ENCODE measurements at regions not wholly inside any gene's neighbourhood (a gene's known extent, or its start where the extent isn't known, plus 50 kb on each side); places are given as distances from the start of the nearest gene placed in this dataset.

GRCh38 chr3:56985878-56986277, 74.6 kb upstream of the SPATA12 start:
- Histone ChIP-seq H3K4me1 (ENCODE audit: low read length) (peaks cover 10% of the 10 kb centered on the region), H3K27ac (ENCODE audit: low read length) (no peak overlapping the region), H4K20me1 (ENCODE audit: insufficient read depth, low read length) (no peaks in the 10 kb centered on the region), H3K27me3 (ENCODE audit: low read depth, low read length) (peaks cover 13% of the 10 kb centered on the region), H3K9ac (ENCODE audit: low read length) (no peak overlapping the region), H3K36me3 (replicated peaks; ENCODE audit: low read depth, low read length) (no peaks in the 10 kb centered on the region), H3K9me3 (ENCODE audit: insufficient read depth, low read length) (no peaks in the 10 kb centered on the region), H3K79me2 (ENCODE audit: low read length) (no peaks in the 10 kb centered on the region), H3K4me2 (ENCODE audit: low read length) (no peak overlapping the region), H2AFZ (ENCODE audit: low read depth, low read length) (no peak overlapping the region), H3K4me3 (ENCODE audit: low read length) (no peak overlapping the region)
- TF ChIP-seq EZH2phosphoT487 (IDR thresholded peaks at IDR 0.05; ENCODE audit: low read depth): no peak
- TF ChIP-seq CTCF (IDR thresholded peaks at IDR 0.05; ENCODE audit: low read depth, low read length): no peak

GRCh38 chr3:56985460-56985859, 75.0 kb upstream of the SPATA12 start:
- H3K9me3 ChIP-seq (ENCODE audit: insufficient read depth, low read length): no peaks in the 10 kb centered on the region
- H3K4me3 ChIP-seq (ENCODE audit: low read length): no peak overlapping the region
- no peaks in the 10 kb centered on the region for H3K36me3 ChIP-seq (replicated peaks; ENCODE audit: low read depth, low read length)
- TF ChIP-seq CTCF (IDR thresholded peaks at IDR 0.05; ENCODE audit: low read depth, low read length) (no peak), EZH2phosphoT487 (IDR thresholded peaks at IDR 0.05; ENCODE audit: low read depth) (no peak)
- H4K20me1 ChIP-seq (ENCODE audit: insufficient read depth, low read length): no peaks in the 10 kb centered on the region
- H3K9ac ChIP-seq (ENCODE audit: low read length): no peak overlapping the region
- peaks cover 11% of the 10 kb centered on the region for H3K4me1 ChIP-seq (ENCODE audit: low read length)
- no peak overlapping the region for H2AFZ ChIP-seq (ENCODE audit: low read depth, low read length)
- peaks cover 10% of the 10 kb centered on the region for H3K27me3 ChIP-seq (ENCODE audit: low read depth, low read length)
- H3K27ac ChIP-seq (ENCODE audit: low read length): no peak overlapping the region
- no peak overlapping the region for H3K4me2 ChIP-seq (ENCODE audit: low read length)
- H3K79me2 ChIP-seq (ENCODE audit: low read length): no peaks in the 10 kb centered on the region

DNA sequence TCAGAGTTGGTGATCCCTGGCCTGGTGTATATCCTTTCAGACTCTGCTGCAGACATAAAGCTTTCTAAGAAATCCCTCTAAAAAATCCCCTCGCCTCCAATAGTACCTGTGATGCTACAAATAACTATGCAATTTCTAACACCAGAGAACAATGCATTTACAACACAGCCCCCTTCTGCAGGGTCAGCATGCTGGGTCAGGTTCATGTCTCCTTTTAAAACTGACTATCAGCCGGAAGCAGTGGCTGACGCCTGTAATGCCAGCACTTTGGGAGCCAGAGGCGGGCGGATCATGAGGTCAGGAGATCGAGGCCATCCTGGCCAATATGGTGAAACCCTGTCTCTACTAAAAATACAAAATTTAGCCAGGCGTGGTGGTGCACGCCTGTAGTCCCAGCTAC, 77.0 kb upstream of the SPATA12 start:
- Histone ChIP-seq H4K20me1 (ENCODE audit: insufficient read depth, low read length) (no peaks in the 10 kb centered on the region), H3K27ac (ENCODE audit: low read length) (no peak overlapping the region), H3K9ac (ENCODE audit: low read length) (no peak overlapping the region), H3K79me2 (ENCODE audit: low read length) (no peaks in the 10 kb centered on the region), H2AFZ (ENCODE audit: low read depth, low read length) (no peak overlapping the region), H3K4me1 (ENCODE audit: low read length) (peaks cover 13% of the 10 kb centered on the region), H3K36me3 (replicated peaks; ENCODE audit: low read depth, low read length) (no peaks in the 10 kb centered on the region), H3K4me3 (ENCODE audit: low read length) (no peak overlapping the region), H3K4me2 (ENCODE audit: low read length) (no peak overlapping the region), H3K27me3 (ENCODE audit: low read depth, low read length) (no peaks in the 10 kb centered on the region), H3K9me3 (ENCODE audit: insufficient read depth, low read length) (no peaks in the 10 kb centered on the region)
- TF ChIP-seq EZH2phosphoT487 (IDR thresholded peaks at IDR 0.05; ENCODE audit: low read depth): no peak
- no peak for TF ChIP-seq CTCF (IDR thresholded peaks at IDR 0.05; ENCODE audit: low read depth, low read length)

DNA sequence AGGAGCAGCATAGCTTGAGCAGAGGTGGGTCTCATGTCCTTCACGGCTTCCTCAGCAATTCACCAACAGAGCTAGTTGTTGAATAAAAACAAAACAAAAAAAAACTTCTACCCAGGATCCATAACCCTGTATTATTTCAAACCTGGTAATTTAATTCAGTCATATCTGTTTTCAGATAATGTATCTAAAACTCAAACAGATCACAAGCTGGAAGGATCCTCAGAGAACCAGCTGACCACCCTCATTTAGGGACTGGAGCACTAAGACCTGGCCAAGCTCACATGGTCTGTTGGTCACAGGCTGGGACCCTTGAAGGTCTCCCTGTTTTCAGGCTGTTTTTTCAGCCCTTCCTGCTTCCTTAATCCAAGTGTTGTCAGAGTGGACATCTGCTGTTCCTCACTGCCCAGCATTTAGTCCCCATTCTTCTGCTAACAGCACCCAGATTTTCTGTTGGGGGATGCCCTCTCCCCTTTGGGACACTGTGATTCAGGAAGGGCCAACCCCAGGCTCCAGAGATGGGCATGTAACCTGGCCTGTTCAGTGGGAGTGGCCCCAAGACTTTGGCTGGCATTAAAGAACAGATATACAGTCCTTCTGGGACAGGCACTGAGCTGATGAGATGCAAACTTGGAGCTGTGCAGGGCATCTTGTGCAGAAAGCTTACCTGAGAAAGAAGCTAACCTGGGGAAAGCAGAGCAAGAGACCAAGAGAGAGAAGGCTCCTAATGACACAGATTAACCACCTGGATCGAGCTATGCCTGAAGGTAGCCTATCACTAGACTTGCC, 78.8 kb upstream of the SPATA12 start:
- no peaks in the 10 kb centered on the region for H3K79me2 ChIP-seq (ENCODE audit: low read length)
- no peaks in the 10 kb centered on the region for H4K20me1 ChIP-seq (ENCODE audit: insufficient read depth, low read length)
- H3K4me2 ChIP-seq (ENCODE audit: low read length): no peak overlapping the region
- H3K27ac ChIP-seq (ENCODE audit: low read length): no peak overlapping the region
- H3K9me3 ChIP-seq (ENCODE audit: insufficient read depth, low read length): no peaks in the 10 kb centered on the region
- H3K4me3 ChIP-seq (ENCODE audit: low read length): no peak overlapping the region
- H3K27me3 ChIP-seq (ENCODE audit: low read depth, low read length): no peaks in the 10 kb centered on the region
- H3K9ac ChIP-seq (ENCODE audit: low read length): no peak overlapping the region
- no peaks in the 10 kb centered on the region for H3K36me3 ChIP-seq (replicated peaks; ENCODE audit: low read depth, low read length)
- H2AFZ ChIP-seq (ENCODE audit: low read depth, low read length): no peak overlapping the region
- no peak for TF ChIP-seq EZH2phosphoT487 (IDR thresholded peaks at IDR 0.05; ENCODE audit: low read depth)
- no peak for TF ChIP-seq CTCF (IDR thresholded peaks at IDR 0.05; ENCODE audit: low read depth, low read length)
- H3K4me1 ChIP-seq (ENCODE audit: low read length): peaks cover 10% of the 10 kb centered on the region
